Fibroblast of skin of abdomen (primary cell): ENCODE measurements at regions not wholly inside any gene's neighbourhood (a gene's known extent, or its start where the extent isn't known, plus 50 kb on each side); places are given as distances from the start of the nearest gene placed in this dataset.
"Not testable (repeated sequence)": the region's sequence is repeated elsewhere in the genome, so short reads cannot be mapped to it uniquely, and the experiment has no call there.

ENCODE experiments used
- DNase-seq: peaks from one replicate; pipeline ENCODE4 v3.0.0-alpha.2; 2013

- not testable (repeated sequence) for DNase-seq
These were observed 1419.2 kb upstream of the PCDH10 start for GRCh38 chr4:131729716-131730398.

- DNase-seq: not testable (repeated sequence)
These were observed 1418.5 kb upstream of the PCDH10 start for GRCh38 chr4:131730574-131730973.

GRCh38 chr4:131732034-131732630 lies 1417.0 kb upstream of the PCDH10 start:
- DNase-seq: not testable (repeated sequence)

GRCh38 chr4:131734321-131734720 lies 1414.8 kb upstream of the PCDH10 start:
- not testable (repeated sequence) for DNase-seq

- not testable (repeated sequence) for DNase-seq
These were observed 1414.2 kb upstream of the PCDH10 start for GRCh38 chr4:131734851-131735385.

- not testable (repeated sequence) for DNase-seq
These were observed 1410.1 kb upstream of the PCDH10 start for GRCh38 chr4:131738991-131739390.

- not testable (repeated sequence) for DNase-seq
These were observed 1407.3 kb upstream of the PCDH10 start for GRCh38 chr4:131741836-131742235.

- DNase-seq: not testable (repeated sequence)
These were observed 1406.4 kb upstream of the PCDH10 start for GRCh38 chr4:131742536-131743205.

- not testable (repeated sequence) for DNase-seq
These were observed 1405.7 kb upstream of the PCDH10 start for GRCh38 chr4:131743348-131743747.

GRCh38 chr4:131747203-131747602 lies 1401.9 kb upstream of the PCDH10 start:
- DNase-seq: not testable (repeated sequence)

- DNase-seq: not testable (repeated sequence)
These were observed 1399.9 kb upstream of the PCDH10 start for GRCh38 chr4:131749224-131749623.

- not testable (repeated sequence) for DNase-seq
These were observed 1399.1 kb upstream of the PCDH10 start for GRCh38 chr4:131750006-131750405.

- DNase-seq: not testable (repeated sequence)
These were observed 1398.6 kb upstream of the PCDH10 start for GRCh38 chr4:131750469-131750868.

- DNase-seq: not testable (repeated sequence)
These were observed 1386.9 kb upstream of the PCDH10 start for GRCh38 chr4:131762234-131762633.

GRCh38 chr4:131764730-131765129 lies 1384.4 kb upstream of the PCDH10 start:
- no peak for DNase-seq

GRCh38 chr4:131774382-131774781 lies 1374.7 kb upstream of the PCDH10 start:
- DNase-seq: peak; percentile 98

- DNase-seq: not testable (repeated sequence)
These were observed 1338.5 kb upstream of the PCDH10 start for GRCh38 chr4:131810565-131810964.
